GM23338 (cell line): ENCODE measurements at regions not wholly inside any gene's neighbourhood (a gene's known extent, or its start where the extent isn't known, plus 50 kb on each side); places are given as distances from the start of the nearest gene placed in this dataset.

Source experiments
- ATAC-seq: fragments of 200-7000 bp; cut with Tn5 transposase; 3 replicates; pipeline ENCODE4 v1.9.1; 2020
- DNase-seq: peaks from one replicate; pipeline ENCODE4 v3.0.0-alpha.2; 2015; ENCODE audit warnings: low spot score
- H2AFZ ChIP-seq: fragments of 200-600 bp; sonication (generic); 2 replicates; pipeline ENCODE4 v1.8.0; 2016; ENCODE audit warnings: antibody characterized with exemption, mild to moderate bottlenecking, moderate library complexity
- H3F3A ChIP-seq: fragments of 200-600 bp; sonication (generic); replicated peaks from 2 replicates; pipeline ENCODE4 v1.8.0; 2017; ENCODE audit warnings: antibody characterized with exemption, mixed run types, low read depth
- H3K27ac ChIP-seq: fragments of 200-600 bp; sonication (generic); 2 replicates; pipeline ENCODE4 v1.6.1; 2016; ENCODE audit warnings: low read depth
- H3K27me3 ChIP-seq: fragments of 200-600 bp; sonication (generic); 2 replicates; pipeline ENCODE4 v1.8.0; 2016; ENCODE audit warnings: mild to moderate bottlenecking, mixed run types, moderate library complexity; ENCODE audit not compliant: insufficient read depth
- H3K36me3 ChIP-seq: fragments of 200-600 bp; sonication (generic); 2 replicates; pipeline ENCODE4 v1.8.0; 2016; ENCODE audit warnings: mild to moderate bottlenecking; ENCODE audit not compliant: insufficient read depth
- H3K4me1 ChIP-seq: fragments of 200-600 bp; sonication (generic); 2 replicates; pipeline ENCODE4 v1.8.0; 2016; ENCODE audit warnings: mild to moderate bottlenecking, moderate library complexity; ENCODE audit not compliant: insufficient read depth
- H3K4me2 ChIP-seq: fragments of 200-600 bp; sonication (generic); 2 replicates; pipeline ENCODE4 v1.7.1; 2017; ENCODE audit warnings: mixed run types
- H3K4me3 ChIP-seq: fragments of 200-600 bp; sonication (generic); 2 replicates; pipeline ENCODE4 v1.6.1; 2016; ENCODE audit warnings: mixed run types
- H3K79me2 ChIP-seq: fragments of 200-600 bp; sonication (generic); replicated peaks from 2 replicates; pipeline ENCODE4 v1.8.0; 2017; ENCODE audit warnings: mild to moderate bottlenecking; ENCODE audit not compliant: insufficient read depth
- H3K9me2 ChIP-seq: fragments of 200-600 bp; sonication (generic); 2 replicates; pipeline ENCODE4 v1.8.0; 2017; ENCODE audit not compliant: insufficient read depth
- H4K20me1 ChIP-seq: fragments of 200-600 bp; sonication (generic); replicated peaks from 2 replicates; pipeline ENCODE4 v1.8.0; 2017; ENCODE audit warnings: mild to moderate bottlenecking; ENCODE audit not compliant: insufficient read depth
- H3K27ac Mint-ChIP-seq: 2 replicates; pipeline ENCODE4 v1.8.0; 2020; ENCODE audit warnings: inconsistent platforms, mild to moderate bottlenecking, moderate library complexity, mixed read lengths
- H3K27me3 Mint-ChIP-seq: 3 replicates; pipeline ENCODE4 v1.8.0; 2022; ENCODE audit warnings: low read depth, mild to moderate bottlenecking, moderate library complexity, mixed read lengths, inconsistent platforms; ENCODE audit not compliant: insufficient read depth, poor library complexity
- H3K36me3 Mint-ChIP-seq: 3 replicates; pipeline ENCODE4 v1.8.0; 2021; ENCODE audit warnings: low read depth, mild to moderate bottlenecking, inconsistent platforms, moderate library complexity, mixed read lengths
- H3K4me1 Mint-ChIP-seq: 3 replicates; pipeline ENCODE4 v1.8.0; 2020; ENCODE audit warnings: mild to moderate bottlenecking, inconsistent platforms, mixed read lengths
- H3K4me3 Mint-ChIP-seq: 3 replicates; pipeline ENCODE4 v1.8.0; 2021; ENCODE audit warnings: moderate library complexity, mild to moderate bottlenecking, inconsistent platforms, mixed read lengths
- H3K9me3 Mint-ChIP-seq: 3 replicates; pipeline ENCODE4 v1.8.0; 2020; ENCODE audit warnings: moderate library complexity, mild to moderate bottlenecking, inconsistent platforms, mixed read lengths
- CREB1 ChIP-seq: fragments of 250-450 bp; sonication (Bioruptor Pico); IDR thresholded peaks from 2 replicates; pipeline ENCODE4 v1.5.0; 2020; ENCODE audit warnings: low read depth, mild to moderate bottlenecking, moderate library complexity
- EZH2 ChIP-seq: fragments of 200-600 bp; sonication (generic); IDR thresholded peaks from one replicate; pipeline ENCODE4 v1.8.0; 2017; ENCODE audit warnings: antibody characterized with exemption, mild to moderate bottlenecking, low read depth; ENCODE audit not compliant: unreplicated experiment
- EZH2phosphoT487 ChIP-seq: fragments of 200-600 bp; sonication (generic); IDR thresholded peaks from one replicate; pipeline ENCODE4 v1.8.1; 2018; ENCODE audit warnings: antibody characterized with exemption; ENCODE audit not compliant: unreplicated experiment
- JUNB ChIP-seq: IDR thresholded peaks from one replicate; pipeline ENCODE4 v1.6.1; 2016; ENCODE audit warnings: antibody characterized with exemption; ENCODE audit not compliant: unreplicated experiment
- NANOG ChIP-seq: IDR thresholded peaks from 2 replicates; pipeline ENCODE4 v1.6.1; 2016; ENCODE audit warnings: antibody characterized with exemption, borderline replicate concordance
- STAT1 ChIP-seq: IDR thresholded peaks from one replicate; pipeline ENCODE4 v1.6.1; 2016; ENCODE audit warnings: antibody characterized with exemption; ENCODE audit not compliant: unreplicated experiment
- ZNF114 ChIP-seq: fragments of 250-450 bp; sonication (Bioruptor Pico); IDR thresholded peaks from 2 replicates; pipeline ENCODE4 v1.5.0; 2020; ENCODE audit warnings: mild to moderate bottlenecking, moderate library complexity
- ZNF331 ChIP-seq: fragments of 250-450 bp; sonication (Bioruptor Pico); IDR thresholded peaks from 2 replicates; pipeline ENCODE4 v1.5.0; 2020; ENCODE audit warnings: low read depth, mild to moderate bottlenecking, moderate library complexity
- TF ChIP-seq, protein P1 (sequence below), 2 experiments: fragments of 200-600 bp in 1 of 2; sonication (generic) in 1 of 2; conservative IDR thresholded peaks; 2 replicates each; pipeline versions ENCODE4 v1.5.1 to v1.6.1; 2016 to 2017; ENCODE audit warnings: antibody characterized with exemption in 2 of 2, low read depth in 2 of 2, mild to moderate bottlenecking in 2 of 2, moderate library complexity in 1 of 2
- TF ChIP-seq, protein P2 (sequence below): IDR thresholded peaks from one replicate; pipeline ENCODE4 v1.6.1; 2018; ENCODE audit warnings: antibody characterized with exemption; ENCODE audit not compliant: unreplicated experiment
- TF ChIP-seq, protein P3 (sequence below): IDR thresholded peaks from 2 replicates; pipeline ENCODE4 v1.6.1; 2016; ENCODE audit warnings: antibody characterized with exemption

DNA sequence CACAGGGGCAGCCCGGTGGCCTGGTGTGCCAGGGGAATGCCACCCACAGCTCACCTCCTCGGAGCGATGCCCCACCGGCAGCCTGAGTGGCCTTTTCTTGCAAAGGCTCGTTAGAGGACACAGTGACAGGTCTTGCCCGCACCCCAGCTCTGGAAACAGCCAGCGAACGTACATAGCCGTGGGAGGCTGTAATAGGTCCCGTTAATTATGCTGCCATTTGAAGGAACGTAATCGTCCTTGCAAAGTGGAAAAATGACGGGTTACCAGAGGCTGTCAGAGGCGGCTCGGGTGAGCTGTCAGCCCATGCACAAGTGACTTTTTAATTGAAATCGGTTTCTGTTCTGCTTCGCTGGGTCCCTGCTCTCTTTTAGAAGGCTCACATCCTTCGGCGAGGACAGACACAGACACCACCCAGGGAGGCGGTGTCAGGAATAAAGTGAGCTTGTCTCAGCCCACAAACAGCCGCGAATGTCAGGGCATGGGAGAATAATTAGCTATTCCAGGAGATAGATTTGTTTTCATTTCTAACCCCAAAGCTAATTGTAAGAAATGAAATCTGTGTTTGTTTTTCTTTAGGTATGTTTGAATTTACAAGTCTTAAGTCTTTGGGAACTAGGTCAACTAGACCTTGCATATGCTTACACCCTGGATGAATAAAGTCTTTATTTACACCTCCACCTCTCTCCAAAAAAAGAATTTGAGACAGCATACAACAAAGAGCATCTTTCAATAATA, 77.2 kb upstream of the RFLNA start:
- H3K4me1 Mint-ChIP-seq, result peaks cover 6% of the 10 kb centered on the region
- H3K27ac ChIP-seq, result no peak overlapping the region
- no peaks in the 10 kb centered on the region for H4K20me1 ChIP-seq
- H3K4me3 ChIP-seq, result no peak overlapping the region
- ATAC-seq (peak; percentile 71), DNase-seq (peak; percentile 28)
- TF ChIP-seq STAT1 (no peak), CREB1 (CRISPR knock-in tag) (no peak), ZNF114 (CRISPR knock-in tag) (no peak), NANOG (no peak), EZH2phosphoT487 (no peak)
- TF ChIP-seq, protein P1, sequence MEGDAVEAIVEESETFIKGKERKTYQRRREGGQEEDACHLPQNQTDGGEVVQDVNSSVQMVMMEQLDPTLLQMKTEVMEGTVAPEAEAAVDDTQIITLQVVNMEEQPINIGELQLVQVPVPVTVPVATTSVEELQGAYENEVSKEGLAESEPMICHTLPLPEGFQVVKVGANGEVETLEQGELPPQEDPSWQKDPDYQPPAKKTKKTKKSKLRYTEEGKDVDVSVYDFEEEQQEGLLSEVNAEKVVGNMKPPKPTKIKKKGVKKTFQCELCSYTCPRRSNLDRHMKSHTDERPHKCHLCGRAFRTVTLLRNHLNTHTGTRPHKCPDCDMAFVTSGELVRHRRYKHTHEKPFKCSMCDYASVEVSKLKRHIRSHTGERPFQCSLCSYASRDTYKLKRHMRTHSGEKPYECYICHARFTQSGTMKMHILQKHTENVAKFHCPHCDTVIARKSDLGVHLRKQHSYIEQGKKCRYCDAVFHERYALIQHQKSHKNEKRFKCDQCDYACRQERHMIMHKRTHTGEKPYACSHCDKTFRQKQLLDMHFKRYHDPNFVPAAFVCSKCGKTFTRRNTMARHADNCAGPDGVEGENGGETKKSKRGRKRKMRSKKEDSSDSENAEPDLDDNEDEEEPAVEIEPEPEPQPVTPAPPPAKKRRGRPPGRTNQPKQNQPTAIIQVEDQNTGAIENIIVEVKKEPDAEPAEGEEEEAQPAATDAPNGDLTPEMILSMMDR (conservative IDR thresholded peaks at IDR 0.05; ENCODE audit: low read depth in 2 of 2), result no peak
- TF ChIP-seq, protein P2, sequence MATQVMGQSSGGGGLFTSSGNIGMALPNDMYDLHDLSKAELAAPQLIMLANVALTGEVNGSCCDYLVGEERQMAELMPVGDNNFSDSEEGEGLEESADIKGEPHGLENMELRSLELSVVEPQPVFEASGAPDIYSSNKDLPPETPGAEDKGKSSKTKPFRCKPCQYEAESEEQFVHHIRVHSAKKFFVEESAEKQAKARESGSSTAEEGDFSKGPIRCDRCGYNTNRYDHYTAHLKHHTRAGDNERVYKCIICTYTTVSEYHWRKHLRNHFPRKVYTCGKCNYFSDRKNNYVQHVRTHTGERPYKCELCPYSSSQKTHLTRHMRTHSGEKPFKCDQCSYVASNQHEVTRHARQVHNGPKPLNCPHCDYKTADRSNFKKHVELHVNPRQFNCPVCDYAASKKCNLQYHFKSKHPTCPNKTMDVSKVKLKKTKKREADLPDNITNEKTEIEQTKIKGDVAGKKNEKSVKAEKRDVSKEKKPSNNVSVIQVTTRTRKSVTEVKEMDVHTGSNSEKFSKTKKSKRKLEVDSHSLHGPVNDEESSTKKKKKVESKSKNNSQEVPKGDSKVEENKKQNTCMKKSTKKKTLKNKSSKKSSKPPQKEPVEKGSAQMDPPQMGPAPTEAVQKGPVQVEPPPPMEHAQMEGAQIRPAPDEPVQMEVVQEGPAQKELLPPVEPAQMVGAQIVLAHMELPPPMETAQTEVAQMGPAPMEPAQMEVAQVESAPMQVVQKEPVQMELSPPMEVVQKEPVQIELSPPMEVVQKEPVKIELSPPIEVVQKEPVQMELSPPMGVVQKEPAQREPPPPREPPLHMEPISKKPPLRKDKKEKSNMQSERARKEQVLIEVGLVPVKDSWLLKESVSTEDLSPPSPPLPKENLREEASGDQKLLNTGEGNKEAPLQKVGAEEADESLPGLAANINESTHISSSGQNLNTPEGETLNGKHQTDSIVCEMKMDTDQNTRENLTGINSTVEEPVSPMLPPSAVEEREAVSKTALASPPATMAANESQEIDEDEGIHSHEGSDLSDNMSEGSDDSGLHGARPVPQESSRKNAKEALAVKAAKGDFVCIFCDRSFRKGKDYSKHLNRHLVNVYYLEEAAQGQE, result no peak
- peak overlapping the region; percentile 28; the same call in 1 of the 2 replicates for H3K4me2 ChIP-seq
- H3K9me2 ChIP-seq, result no peaks in the 10 kb centered on the region
- H3K36me3 Mint-ChIP-seq, result peaks cover 13% of the 10 kb centered on the region
- peaks cover 12% of the 10 kb centered on the region; the same call in 1 of the 2 replicates for H3K4me1 ChIP-seq
- no peaks in the 10 kb centered on the region for H3K79me2 ChIP-seq
- peaks cover 42% of the 10 kb centered on the region for H3K9me3 Mint-ChIP-seq
- H3F3A ChIP-seq, result peaks cover 4% of the 10 kb centered on the region; the same call in 1 of the 2 replicates
- H3K27me3 ChIP-seq, result no peaks in the 10 kb centered on the region
- no peak overlapping the region for H2AFZ ChIP-seq
- H3K36me3 ChIP-seq, result peaks cover 3% of the 10 kb centered on the region; the same call in 1 of the 2 replicates
- H3K27ac Mint-ChIP-seq, result no peak overlapping the region
- H3K4me3 Mint-ChIP-seq, result no peak overlapping the region
- peaks cover 9% of the 10 kb centered on the region for H3K27me3 Mint-ChIP-seq

DNA sequence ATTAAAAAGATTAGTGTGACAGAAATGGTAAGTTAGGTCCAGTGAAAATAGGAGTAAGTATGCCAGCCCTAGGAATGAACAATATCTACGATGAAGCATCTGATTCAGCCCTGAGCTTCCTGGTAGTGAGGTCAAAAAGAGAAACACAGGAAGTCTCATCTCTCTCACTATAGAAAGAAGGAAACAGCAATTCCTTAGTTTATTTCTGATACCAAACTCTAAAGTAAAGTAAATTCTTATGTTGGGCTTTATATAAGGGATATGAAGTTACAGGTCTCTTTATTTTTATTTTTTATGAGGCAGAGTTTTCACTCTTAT, 76.7 kb upstream of the RFLNA start:
- no peak for DNase-seq
- Mint-ChIP-seq H3K9me3 (peaks cover 39% of the 10 kb centered on the region), H3K4me1 (peaks cover 6% of the 10 kb centered on the region), H3K36me3 (peaks cover 11% of the 10 kb centered on the region), H3K27ac (no peak overlapping the region), H3K27me3 (peaks cover 9% of the 10 kb centered on the region), H3K4me3 (no peak overlapping the region)
- peaks cover 12% of the 10 kb centered on the region; the same call in 1 of the 2 replicates for H3K4me1 ChIP-seq
- no peak overlapping the region for H3K4me3 ChIP-seq
- peaks cover 3% of the 10 kb centered on the region; the same call in 1 of the 2 replicates for H3K36me3 ChIP-seq
- no peaks in the 10 kb centered on the region for H4K20me1 ChIP-seq
- no peaks in the 10 kb centered on the region for H3K9me2 ChIP-seq
- no peaks in the 10 kb centered on the region for H3K27me3 ChIP-seq
- peaks cover 4% of the 10 kb centered on the region; the same call in 1 of the 2 replicates for H3F3A ChIP-seq
- peak overlapping the region; percentile 28; the same call in 1 of the 2 replicates for H3K4me2 ChIP-seq
- ATAC-seq, result no peak
- H3K27ac ChIP-seq, result no peak overlapping the region
- no peak overlapping the region for H2AFZ ChIP-seq
- H3K79me2 ChIP-seq, result no peaks in the 10 kb centered on the region
- TF ChIP-seq, protein P3, sequence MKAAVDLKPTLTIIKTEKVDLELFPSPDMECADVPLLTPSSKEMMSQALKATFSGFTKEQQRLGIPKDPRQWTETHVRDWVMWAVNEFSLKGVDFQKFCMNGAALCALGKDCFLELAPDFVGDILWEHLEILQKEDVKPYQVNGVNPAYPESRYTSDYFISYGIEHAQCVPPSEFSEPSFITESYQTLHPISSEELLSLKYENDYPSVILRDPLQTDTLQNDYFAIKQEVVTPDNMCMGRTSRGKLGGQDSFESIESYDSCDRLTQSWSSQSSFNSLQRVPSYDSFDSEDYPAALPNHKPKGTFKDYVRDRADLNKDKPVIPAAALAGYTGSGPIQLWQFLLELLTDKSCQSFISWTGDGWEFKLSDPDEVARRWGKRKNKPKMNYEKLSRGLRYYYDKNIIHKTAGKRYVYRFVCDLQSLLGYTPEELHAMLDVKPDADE, result no peak
- TF ChIP-seq, protein P2, result no peak
- TF ChIP-seq ZNF114 (CRISPR knock-in tag) (no peak), ZNF331 (CRISPR knock-in tag) (no peak), JUNB (no peak), CREB1 (CRISPR knock-in tag) (no peak), EZH2 (no peak)
